ENCODE measurements at regions not wholly inside any gene's neighbourhood (a gene's known extent, or its start where the extent isn't known, plus 50 kb on each side); places are given as distances from the start of the nearest gene placed in this dataset.

- Mint-ChIP-seq H3K27ac (no peak overlapping the region), H3K9me3 (peaks cover 0 to 2% (median 0%) of the 10 kb centered on the region in 7 donors), H3K4me3 (no peak overlapping the region), H3K36me3 (no peaks in the 10 kb centered on the region), H3K4me1 (no peaks in the 10 kb centered on the region), H3K27me3 (ENCODE audit: low read depth in 3 of 3) (peaks cover 0 to 2% (median 1%) of the 10 kb centered on the region in 3 donors)
- H3K9ac ChIP-seq (ENCODE audit: insufficient read depth, low read length, poor library complexity, severe bottlenecking), result no peak overlapping the region
- no peaks in the 10 kb centered on the region for H3K9me3 ChIP-seq (replicated peaks in 1 of 2; ENCODE audit: control insufficient read depth in 1 of 2, insufficient read depth in 1 of 2, low read length in 2 of 2)
- 100% methylated on average over 2 of the region's 3 CpGs for WGBS (ENCODE audit: insufficient coverage)
- H3K4me2 ChIP-seq (replicated peaks; ENCODE audit: extremely low read depth, low read length, poor library complexity, severe bottlenecking), result no peak overlapping the region
- H3K79me2 ChIP-seq (ENCODE audit: insufficient read depth, low read length), result no peaks in the 10 kb centered on the region
- H3K27ac ChIP-seq (ENCODE audit: low read depth in 1 of 2, low read length in 2 of 2), result no peak overlapping the region
- no peaks in the 10 kb centered on the region for H3K36me3 ChIP-seq (replicated peaks in 1 of 2; ENCODE audit: control insufficient read depth in 1 of 2, insufficient read depth in 2 of 2, low read length in 2 of 2)
- no peak overlapping the region for H2AFZ ChIP-seq (ENCODE audit: insufficient read depth, low read depth, low read length, poor library complexity, severe bottlenecking)
- H4K20me1 ChIP-seq (ENCODE audit: insufficient read depth, low read length), result no peaks in the 10 kb centered on the region
- no peaks in the 10 kb centered on the region for H3K4me1 ChIP-seq (ENCODE audit: control insufficient read depth in 1 of 2, insufficient read depth in 2 of 2, low read length in 2 of 2)
- no peak for TF ChIP-seq CTCF (IDR thresholded peaks at IDR 0.05)
- H3K27me3 ChIP-seq (ENCODE audit: control insufficient read depth in 2 of 2, insufficient read depth in 2 of 2, low read length in 2 of 2), result no peaks in the 10 kb centered on the region
- intact Hi-C loops (cut with micrococcal nuclease), result no loop called here
- no peak for DNase-seq
- H3K4me3 ChIP-seq (replicated peaks in 1 of 3; ENCODE audit: low read depth in 2 of 3, low read length in 3 of 3), result no peak overlapping the region
Measured at GRCh38 chr4:111685205-111685604, 460.0 kb upstream of the FAM241A start.

- Mint-ChIP-seq H3K27ac (no peak overlapping the region), H3K27me3 (ENCODE audit: low read depth in 3 of 3) (peaks cover 0 to 4% (median 2%) of the 10 kb centered on the region in 3 donors), H3K4me1 (no peaks in the 10 kb centered on the region), H3K4me3 (no peak overlapping the region), H3K36me3 (no peaks in the 10 kb centered on the region), H3K9me3 (peaks cover 0 to 2% (median 0%) of the 10 kb centered on the region in 7 donors)
- no peak for TF ChIP-seq CTCF (IDR thresholded peaks at IDR 0.05)
- Histone ChIP-seq H3K27me3 (ENCODE audit: control insufficient read depth in 2 of 2, insufficient read depth in 2 of 2, low read length in 2 of 2) (no peaks in the 10 kb centered on the region), H3K4me2 (replicated peaks; ENCODE audit: extremely low read depth, low read length, poor library complexity, severe bottlenecking) (no peak overlapping the region), H3K79me2 (ENCODE audit: insufficient read depth, low read length) (no peaks in the 10 kb centered on the region), H3K9ac (ENCODE audit: insufficient read depth, low read length, poor library complexity, severe bottlenecking) (no peak overlapping the region), H4K20me1 (ENCODE audit: insufficient read depth, low read length) (no peaks in the 10 kb centered on the region), H3K4me3 (replicated peaks in 1 of 3; ENCODE audit: low read depth in 2 of 3, low read length in 3 of 3) (no peak overlapping the region), H3K36me3 (replicated peaks in 1 of 2; ENCODE audit: control insufficient read depth in 1 of 2, insufficient read depth in 2 of 2, low read length in 2 of 2) (no peaks in the 10 kb centered on the region), H3K27ac (ENCODE audit: low read depth in 1 of 2, low read length in 2 of 2) (no peak overlapping the region), H3K4me1 (ENCODE audit: control insufficient read depth in 1 of 2, insufficient read depth in 2 of 2, low read length in 2 of 2) (no peaks in the 10 kb centered on the region), H3K9me3 (replicated peaks in 1 of 2; ENCODE audit: control insufficient read depth in 1 of 2, insufficient read depth in 1 of 2, low read length in 2 of 2) (no peaks in the 10 kb centered on the region), H2AFZ (ENCODE audit: insufficient read depth, low read depth, low read length, poor library complexity, severe bottlenecking) (no peak overlapping the region)
- DNase-seq, result no peak
- intact Hi-C loops (cut with micrococcal nuclease), result no loop called here
Measured at GRCh38 chr4:111689214-111689613, 456.0 kb upstream of the FAM241A start.

Data from CD14-positive monocyte (primary cell).